HG03280 (cell line): ENCODE measurements at regions not wholly inside any gene's neighbourhood (a gene's known extent, or its start where the extent isn't known, plus 50 kb on each side); places are given as distances from the start of the nearest gene placed in this dataset.

ENCODE experiments used
- ATAC-seq: cut with Tn5 transposase; IDR thresholded peaks from one replicate; pipeline ENCODE4 v1.9.1; 2021; ENCODE audit warnings: mild to moderate bottlenecking, moderate library complexity; ENCODE audit not compliant: unreplicated experiment

DNA sequence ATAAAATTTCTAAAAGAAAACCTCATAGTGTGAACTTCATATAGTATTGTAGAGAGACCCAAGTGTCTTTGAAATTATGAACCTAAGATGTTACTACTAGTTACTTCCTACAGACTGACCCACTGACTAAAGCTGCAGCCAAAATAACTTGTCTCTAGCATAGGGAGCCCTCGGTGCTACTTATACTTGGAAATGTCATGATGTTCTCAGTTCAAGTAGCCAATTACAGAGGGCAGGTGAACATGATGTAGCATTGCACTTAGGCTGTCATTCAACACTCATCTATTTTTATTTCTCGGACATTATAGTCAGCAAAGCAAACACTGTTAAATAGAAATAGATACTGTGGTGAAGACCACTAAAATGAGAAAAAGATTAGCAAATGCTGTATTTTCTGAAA, 165.6 kb downstream of the AREG start:
- ATAC-seq, result no peak

DNA sequence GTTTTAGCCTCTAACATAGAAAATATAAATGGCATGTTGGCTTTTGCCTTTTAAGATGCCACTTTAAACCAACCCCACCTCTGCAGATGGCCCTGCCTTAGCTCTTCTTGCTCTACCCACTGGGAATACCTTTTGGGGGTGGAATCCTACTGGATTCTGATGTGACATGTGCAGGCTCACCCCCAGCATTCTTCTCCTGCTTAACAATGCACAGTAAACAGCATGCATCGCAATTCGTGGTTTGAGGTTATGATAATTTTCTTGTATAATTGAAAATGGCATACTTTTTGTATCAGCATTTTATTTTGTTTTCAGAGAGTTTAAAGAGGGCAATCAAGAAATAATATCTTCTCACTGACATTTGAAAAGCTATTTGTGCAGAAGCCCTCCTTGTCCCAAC, 167.9 kb downstream of the AREG start:
- no peak for ATAC-seq

DNA sequence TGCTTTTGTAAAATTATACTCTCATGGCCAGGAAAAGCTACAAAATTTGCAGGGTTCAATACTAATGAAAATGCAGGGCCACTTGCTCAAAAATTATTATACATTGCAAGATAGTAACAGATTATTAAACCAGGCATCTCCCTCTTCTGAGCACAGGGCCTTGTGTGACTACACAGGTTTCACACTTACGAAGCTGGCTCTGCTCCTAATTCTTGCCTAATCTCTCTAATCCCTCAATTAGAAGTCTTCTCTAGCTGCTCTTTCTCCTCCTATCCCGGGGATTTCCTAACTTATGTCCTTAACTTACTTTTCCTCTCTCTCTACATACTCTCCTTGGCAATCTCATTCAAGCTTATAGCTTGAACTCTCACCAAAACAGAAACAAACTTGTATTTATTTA, 168.3 kb downstream of the AREG start:
- ATAC-seq, result no peak

GRCh38 chr4:74615411-74615810, 170.5 kb downstream of the AREG start:
- no peak for ATAC-seq

DNA sequence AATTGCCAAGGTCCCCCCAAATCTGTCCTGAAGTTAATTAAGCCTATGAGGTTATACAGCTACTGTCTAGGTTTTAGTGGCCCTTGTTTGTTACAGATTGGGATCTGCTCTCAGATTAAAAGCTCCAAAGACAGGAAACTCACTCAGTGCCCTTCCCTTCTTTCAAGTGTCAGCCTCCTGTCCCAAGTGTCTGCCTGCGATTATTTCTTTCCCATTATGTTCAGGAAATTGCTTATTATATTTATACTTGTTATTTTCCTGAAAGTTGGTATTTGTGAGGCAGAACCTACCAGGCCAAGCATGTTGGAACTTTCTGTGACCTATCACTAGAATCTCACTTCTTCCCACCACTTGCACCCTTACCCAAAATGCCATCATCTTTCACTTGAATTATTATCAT, 173.2 kb downstream of the AREG start:
- no peak for ATAC-seq

DNA sequence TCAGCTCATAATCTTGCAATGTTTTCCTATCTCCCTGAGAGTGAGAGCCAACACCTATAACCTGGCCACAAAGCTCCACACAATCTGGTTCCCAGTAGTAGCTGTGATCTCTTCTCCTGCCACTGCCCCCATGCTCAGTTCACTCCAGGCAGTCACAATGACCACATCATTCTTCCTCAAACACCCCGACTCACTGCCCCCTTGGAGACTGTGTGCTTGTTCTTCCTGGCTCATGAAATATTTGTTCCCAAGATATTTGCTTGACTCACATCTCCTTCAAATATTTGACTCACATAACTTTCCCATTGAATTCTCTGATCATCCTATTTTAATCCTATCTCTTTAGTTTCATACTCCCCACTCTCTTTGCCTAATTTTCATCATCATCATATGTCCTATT, 173.7 kb downstream of the AREG start:
- no peak for ATAC-seq

GRCh38 chr4:74619931-74620702, 174.2 kb downstream of the BTC start:
- no peak for ATAC-seq

DNA sequence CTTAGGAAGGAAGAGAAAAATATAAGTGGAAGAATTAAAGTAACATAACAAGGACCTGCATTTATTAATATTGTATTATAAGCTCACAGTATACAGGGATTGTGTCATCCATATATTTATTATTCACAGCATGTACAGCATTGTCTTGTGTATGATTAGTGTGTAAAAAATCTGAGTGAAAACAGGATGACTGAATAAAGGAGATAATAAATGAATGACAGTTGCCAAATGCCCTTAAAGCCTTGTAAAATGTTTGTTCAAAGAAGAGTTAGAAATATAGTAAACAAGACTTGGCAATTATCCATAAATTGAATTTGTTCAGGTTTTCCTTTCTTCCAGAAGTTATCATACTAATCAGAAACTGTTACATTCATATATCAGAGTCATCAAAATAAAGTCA, 172.7 kb downstream of the BTC start:
- no peak for ATAC-seq

DNA sequence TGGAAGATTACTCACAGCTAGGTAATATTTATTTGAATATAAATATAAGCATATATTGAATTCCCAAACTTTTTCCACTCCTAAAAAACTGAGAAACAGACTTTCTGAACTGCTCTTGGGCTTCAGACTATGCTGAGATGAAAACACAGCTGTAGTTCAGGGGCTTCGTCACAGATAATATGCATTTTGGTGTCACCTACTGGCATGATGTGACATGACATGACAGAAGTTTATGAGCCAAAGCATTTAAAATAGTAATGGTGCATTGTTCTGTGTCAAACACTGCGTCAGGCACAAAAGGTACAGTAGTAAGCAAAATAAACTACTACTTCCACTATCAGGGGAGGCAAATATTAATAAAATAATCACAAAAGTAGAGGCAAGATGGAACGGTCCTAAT, 171.3 kb downstream of the BTC start:
- peak; percentile 84 for ATAC-seq

GRCh38 chr4:74624351-74625151, 169.8 kb downstream of the BTC start:
- no peak for ATAC-seq

- ATAC-seq, result no peak
These were observed 168.3 kb downstream of the BTC start for GRCh38 chr4:74625981-74626380.

GRCh38 chr4:74627093-74627492, 167.2 kb downstream of the BTC start:
- ATAC-seq, result no peak

DNA sequence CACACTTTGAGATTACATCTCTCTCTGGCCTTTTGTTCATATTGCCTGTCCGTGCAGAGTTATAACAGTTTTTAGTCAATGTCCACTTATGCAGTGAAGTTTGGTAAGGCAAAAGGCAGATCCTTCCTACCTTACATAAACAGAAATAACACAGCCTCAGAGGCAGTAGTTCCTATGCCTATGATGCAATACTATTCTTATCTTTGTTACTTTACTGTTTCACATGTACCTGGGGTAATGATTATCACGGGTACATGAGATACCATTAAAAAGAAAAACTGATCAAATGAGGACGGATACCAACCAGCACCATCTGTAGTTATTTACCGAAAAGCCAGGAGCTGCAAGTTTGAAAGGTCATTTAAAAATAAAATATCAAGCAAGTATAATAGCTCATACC, 166.8 kb downstream of the BTC start:
- ATAC-seq, result no peak

GRCh38 chr4:74628852-74629620, 165.3 kb downstream of the BTC start:
- ATAC-seq, result no peak

DNA sequence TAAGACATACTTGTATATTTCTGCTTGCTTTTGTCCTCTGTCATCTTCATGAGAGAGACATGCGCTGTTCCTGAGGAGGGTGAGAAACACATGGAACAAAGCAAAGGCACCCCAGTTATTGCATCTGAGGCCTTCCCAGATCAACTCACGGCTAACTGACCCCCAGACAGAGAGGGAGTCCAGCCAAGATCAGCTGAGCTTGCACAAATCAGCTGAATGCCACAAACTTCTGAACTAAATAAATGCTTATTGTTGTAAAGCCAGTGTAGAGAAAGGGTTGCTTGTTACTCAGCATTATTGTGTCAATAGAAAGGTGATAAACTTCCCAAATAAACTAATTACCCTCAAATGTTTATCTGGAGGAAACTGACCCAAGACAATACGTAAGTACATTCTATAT, 163.8 kb downstream of the BTC start:
- no peak for ATAC-seq

- no peak for ATAC-seq
These were observed 163.0 kb downstream of the BTC start for GRCh38 chr4:74631338-74631737.

- ATAC-seq, result no peak
These were observed 162.3 kb downstream of the BTC start for GRCh38 chr4:74631988-74632387.

GRCh38 chr4:74632634-74633033, 161.7 kb downstream of the BTC start:
- ATAC-seq, result no peak

GRCh38 chr4:74635074-74635473, 159.2 kb downstream of the BTC start:
- ATAC-seq, result no peak

DNA sequence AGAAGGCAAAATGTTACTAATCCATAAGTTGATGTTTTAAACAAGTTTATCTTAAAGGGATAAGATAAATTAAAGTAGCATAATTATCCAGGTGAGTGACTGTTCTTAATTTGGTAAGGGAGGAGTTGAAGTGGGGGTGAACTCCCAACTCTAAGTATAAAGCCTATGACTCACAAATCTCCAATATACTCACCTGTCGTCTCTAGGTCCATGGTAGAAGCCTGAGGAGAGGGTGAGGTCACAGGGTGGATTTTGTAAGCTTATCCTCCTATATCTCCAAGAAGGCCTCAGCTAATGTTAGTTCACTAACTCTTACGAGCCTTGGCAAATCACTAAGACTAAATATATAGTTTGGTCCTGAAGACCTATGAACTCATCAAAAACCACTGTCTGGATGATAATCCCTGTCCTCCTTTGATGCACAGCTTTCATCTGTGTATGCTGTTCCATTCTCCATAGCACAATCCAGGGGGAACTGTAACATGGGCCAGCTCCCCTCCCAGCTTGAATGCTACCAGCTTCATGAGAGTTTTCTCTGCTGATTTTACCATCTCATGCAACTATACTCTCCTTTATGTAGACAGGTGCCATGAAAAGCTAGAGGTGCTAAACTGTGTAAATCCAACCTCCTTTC, 158.7 kb downstream of the BTC start:
- ATAC-seq, result no peak

GRCh38 chr4:74638001-74638400, 156.3 kb downstream of the BTC start:
- ATAC-seq, result no peak
